Suprapubic skin (tissue), 4 donors: ENCODE measurements at regions not wholly inside any gene's neighbourhood (a gene's known extent, or its start where the extent isn't known, plus 50 kb on each side); places are given as distances from the start of the nearest gene placed in this dataset.

Experiments
- EP300 ChIP-seq: sonication (generic); formaldehyde crosslinking; IDR thresholded peaks from one replicate; pipeline ENCODE4 v1.6.1; 2017; ENCODE audit warnings: antibody characterized with exemption
- POLR2A ChIP-seq, 2 donors: fragments of 450-650 bp; IDR thresholded peaks; one replicate each; pipeline ENCODE4 v1.6.1; 2017; ENCODE audit warnings: antibody characterized with exemption in 2 of 2, mild to moderate bottlenecking in 2 of 2, moderate library complexity in 2 of 2
- POLR2AphosphoS5 ChIP-seq, 3 donors: sonication (generic); formaldehyde crosslinking; IDR thresholded peaks; one replicate each; pipeline ENCODE4 v1.6.1; 2017; ENCODE audit warnings: antibody characterized with exemption in 3 of 3
- TF ChIP-seq, protein P1 (sequence below), 2 donors: fragments of 200-600 bp in 1 of 2; fragments of 450-650 bp in 1 of 2; sonication (generic) in 1 of 2; IDR thresholded peaks; one replicate each; pipeline ENCODE4 v1.5.1; 2016 to 2019; ENCODE audit warnings: antibody characterized with exemption in 2 of 2, mild to moderate bottlenecking in 1 of 2, moderate library complexity in 1 of 2

DNA sequence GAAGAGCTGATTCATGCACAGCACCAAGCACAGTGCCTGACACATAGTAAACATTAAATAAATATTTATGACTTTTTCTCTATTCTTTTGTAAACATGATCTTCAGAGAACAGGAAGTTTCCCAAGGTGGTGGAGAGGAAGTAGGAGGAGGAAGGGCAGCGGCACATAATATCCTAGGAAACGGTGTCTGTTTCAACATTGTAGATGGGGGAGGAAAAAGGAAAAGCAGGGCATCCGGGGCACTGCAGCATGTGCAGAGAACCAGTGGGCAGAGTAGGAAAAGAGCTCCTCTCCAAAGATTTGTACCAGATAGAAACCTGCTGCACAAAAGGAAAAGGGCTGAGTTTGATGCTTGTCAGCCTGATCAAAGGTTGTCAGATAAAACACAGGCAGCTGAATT lies 421.7 kb upstream of the ZNF462 start:
- TF ChIP-seq, protein P1, sequence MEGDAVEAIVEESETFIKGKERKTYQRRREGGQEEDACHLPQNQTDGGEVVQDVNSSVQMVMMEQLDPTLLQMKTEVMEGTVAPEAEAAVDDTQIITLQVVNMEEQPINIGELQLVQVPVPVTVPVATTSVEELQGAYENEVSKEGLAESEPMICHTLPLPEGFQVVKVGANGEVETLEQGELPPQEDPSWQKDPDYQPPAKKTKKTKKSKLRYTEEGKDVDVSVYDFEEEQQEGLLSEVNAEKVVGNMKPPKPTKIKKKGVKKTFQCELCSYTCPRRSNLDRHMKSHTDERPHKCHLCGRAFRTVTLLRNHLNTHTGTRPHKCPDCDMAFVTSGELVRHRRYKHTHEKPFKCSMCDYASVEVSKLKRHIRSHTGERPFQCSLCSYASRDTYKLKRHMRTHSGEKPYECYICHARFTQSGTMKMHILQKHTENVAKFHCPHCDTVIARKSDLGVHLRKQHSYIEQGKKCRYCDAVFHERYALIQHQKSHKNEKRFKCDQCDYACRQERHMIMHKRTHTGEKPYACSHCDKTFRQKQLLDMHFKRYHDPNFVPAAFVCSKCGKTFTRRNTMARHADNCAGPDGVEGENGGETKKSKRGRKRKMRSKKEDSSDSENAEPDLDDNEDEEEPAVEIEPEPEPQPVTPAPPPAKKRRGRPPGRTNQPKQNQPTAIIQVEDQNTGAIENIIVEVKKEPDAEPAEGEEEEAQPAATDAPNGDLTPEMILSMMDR (IDR thresholded peaks at IDR 0.05): no peak
- TF ChIP-seq POLR2AphosphoS5 (IDR thresholded peaks at IDR 0.05) (no peak), POLR2A (IDR thresholded peaks at IDR 0.05) (no peak), EP300 (no peak)
